LHCN-M2 (cell line): ENCODE measurements at regions not wholly inside any gene's neighbourhood (a gene's known extent, or its start where the extent isn't known, plus 50 kb on each side); places are given as distances from the start of the nearest gene placed in this dataset.
"Not testable (repeated sequence)": the region's sequence is repeated elsewhere in the genome, so short reads cannot be mapped to it uniquely, and the experiment has no call there.

ENCODE experiments used
- DNase-seq: peaks from one replicate; pipeline ENCODE4 v3.0.0-alpha.2; 2012; ENCODE audit warnings: low read depth

DNA sequence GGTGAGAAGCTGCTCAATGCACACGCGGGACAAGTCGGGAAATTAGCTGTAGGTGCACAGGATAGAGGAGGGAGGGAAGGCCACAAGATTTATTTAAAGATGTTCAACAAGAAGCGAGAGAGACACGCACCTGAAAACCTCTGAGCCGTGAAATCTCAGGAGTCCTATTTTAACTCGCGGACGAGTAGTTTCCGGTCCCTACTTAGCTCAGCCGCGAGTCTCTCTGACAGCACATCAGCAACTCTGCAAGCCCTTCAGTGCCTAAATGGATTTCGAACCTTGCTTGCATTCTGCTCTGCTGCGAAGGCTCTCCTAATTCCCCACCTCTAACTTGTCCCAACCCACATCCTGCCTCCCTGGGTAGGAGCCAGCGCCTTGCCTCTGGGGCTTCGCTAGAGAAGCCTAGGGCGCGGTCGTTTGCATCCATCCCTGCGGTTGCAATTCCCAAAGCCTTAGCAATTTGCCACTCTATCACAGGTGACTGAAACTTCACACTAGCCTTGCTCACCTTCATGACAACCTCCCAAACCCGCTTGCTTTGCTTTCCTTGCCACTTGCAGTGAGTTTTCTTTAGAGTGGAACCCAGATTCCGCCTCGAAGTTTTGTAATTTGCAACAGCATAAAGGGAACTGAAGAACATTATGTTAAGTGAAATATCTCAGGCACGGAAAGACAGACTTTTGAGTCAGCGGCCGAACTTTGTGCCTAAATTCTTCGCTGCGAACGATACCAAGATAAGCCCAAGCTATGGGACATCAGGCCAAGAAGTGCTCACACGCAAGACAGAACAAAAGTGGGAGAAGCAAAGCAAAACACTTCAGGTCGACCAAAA, 202.8 kb downstream of the KDM5D start:
- no peak for DNase-seq

DNA sequence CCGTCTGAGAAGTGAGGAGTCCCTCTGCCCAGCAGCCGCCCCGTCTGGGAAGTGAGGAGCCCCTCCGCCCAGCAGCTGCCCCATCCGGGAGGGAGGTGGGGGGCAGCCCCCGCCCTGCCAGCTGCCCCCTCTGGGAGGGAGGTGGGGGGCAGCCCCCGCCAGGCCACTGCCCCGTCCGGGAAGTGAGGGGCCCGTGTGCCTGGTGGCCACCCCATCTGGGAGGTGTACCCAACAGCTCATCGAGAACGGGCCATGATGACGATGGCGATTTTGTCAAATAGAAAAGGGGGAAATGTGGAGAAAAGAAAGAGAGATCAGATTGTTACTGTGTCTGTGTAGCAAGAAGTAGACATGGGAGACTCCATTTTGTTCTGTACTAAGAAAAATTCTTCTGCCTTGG, 208.8 kb downstream of the KDM5D start:
- DNase-seq = not testable (repeated sequence)

DNA sequence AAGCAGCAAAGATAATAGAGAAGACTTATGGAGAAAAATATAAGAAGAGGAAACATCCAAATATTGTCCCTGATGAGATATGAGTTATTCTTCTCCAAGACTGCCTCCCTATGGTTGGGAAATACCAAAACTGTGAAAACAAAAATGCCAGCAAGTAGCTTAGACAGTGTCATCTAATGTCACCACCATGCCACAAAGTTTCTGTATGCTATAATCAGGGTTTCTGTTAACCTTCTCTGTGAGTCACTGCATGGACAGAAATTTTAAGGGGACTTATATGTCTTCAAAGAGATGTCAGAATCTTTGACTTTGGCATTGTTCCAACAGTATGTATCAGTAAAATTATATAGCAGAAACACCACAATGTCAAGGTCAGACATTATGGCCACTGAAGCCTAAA, 222.6 kb downstream of the KDM5D start:
- DNase-seq = no peak

GRCh38 chrY:19503092-19503449, 241.5 kb downstream of the KDM5D start:
- DNase-seq = no peak

DNA sequence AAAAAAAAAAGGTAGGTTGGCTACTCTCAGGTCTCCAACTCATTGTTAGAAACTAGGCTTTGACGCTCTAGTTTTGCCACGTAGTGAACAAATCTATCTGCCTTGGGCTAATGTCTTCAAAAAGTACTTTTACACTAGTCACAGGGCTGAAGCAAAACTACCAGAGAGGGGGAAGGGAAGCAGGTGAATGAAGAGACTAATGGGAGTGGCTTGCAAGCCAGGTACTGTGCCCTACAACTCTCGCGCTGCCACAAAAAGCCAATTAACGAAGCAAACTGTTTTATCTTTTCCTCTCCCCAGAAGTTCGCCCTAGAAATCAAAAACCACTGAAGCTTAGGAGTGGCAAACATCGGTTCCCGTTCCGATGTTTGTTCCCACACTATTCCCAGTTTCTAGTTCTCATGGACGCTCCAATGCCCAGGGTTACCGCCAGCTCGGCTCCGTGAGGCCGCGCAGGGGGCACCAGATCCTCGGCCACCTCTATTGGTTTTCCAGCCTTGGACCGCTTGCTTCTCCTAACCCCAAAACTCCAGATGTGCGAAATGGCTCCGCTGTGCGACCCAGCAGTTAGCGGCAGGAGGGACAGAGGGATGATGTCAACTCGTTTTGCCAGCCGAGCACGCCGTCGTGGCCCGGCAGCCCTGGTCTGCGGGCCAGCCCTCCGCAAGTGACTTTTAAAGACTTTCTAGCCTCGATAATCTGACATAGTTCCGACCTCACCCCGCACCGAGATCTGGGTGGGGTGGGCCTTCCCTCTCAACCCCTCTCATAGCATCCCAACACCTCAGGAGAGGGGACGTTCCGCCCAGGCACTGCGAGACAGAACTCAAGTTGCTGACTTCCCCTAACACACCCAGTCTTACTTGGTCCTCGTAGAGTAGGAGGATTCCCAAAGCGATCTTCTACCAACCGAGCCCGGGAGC, 242.1 kb downstream of the KDM5D start:
- no peak for DNase-seq

GRCh38 chrY:19498556-19498955, 246.0 kb downstream of the KDM5D start:
- DNase-seq = no peak

DNA sequence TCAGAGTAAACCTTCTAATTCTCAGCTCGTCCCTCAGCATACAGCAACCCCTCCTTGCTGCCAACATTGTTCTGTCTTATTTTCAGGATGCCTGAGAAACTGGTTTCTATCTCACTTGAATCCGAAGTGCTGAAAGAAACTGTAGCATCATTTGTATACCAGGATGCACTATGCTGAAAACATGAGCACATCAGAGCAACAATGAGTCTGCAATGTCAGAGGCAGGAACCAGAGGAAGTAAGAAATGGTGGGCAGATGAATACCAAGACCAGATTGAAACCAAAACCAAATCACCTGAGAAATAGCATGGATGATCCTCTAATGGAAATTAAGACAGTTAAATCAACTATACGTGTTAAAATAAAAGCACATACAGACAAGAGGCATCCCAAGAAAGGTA, 257.0 kb downstream of the KDM5D start:
- DNase-seq = no peak

- no peak for DNase-seq
Observed at GRCh38 chrY:19484997-19485396, 259.5 kb downstream of the KDM5D start.

DNA sequence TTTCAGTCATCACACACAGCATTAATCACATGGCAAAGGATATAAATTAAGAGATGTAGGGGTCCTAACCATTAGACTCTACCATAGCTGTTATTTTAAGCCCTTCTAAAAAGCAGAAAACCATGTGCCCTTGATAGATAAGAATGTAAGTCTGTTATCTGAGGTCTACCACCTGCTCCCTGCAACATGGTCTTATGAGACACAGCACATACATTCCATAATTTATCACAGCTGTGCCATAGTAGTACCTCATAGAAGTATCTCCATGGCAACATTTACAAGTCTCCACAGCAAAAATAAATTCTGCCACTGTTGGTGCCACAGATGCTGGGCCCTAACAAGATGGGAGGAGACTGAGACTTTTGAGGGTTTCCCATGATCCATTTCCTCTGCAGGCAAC, 265.4 kb downstream of the KDM5D start:
- no peak for DNase-seq

DNA sequence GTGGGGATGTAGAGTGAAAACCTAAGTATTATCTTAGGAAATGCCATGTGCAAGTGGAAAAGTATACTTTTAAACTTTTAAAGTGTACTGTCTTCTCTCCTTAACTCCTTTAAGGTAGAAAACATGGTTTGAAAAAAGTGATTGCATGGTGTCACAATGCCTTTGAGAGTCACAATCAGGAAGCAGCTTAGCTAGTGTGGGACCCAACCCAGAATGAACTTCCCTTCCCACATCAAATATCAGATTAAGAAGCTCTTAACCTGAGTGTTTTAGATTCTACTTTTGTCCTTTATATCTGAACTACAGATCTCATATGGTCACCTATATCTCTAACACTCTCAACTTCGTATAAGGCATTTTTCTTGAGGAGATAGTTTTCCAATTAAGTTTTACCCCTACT, 266.6 kb downstream of the KDM5D start:
- DNase-seq = no peak

GRCh38 chrY:19465809-19466208, 278.7 kb downstream of the KDM5D start:
- no peak for DNase-seq

DNA sequence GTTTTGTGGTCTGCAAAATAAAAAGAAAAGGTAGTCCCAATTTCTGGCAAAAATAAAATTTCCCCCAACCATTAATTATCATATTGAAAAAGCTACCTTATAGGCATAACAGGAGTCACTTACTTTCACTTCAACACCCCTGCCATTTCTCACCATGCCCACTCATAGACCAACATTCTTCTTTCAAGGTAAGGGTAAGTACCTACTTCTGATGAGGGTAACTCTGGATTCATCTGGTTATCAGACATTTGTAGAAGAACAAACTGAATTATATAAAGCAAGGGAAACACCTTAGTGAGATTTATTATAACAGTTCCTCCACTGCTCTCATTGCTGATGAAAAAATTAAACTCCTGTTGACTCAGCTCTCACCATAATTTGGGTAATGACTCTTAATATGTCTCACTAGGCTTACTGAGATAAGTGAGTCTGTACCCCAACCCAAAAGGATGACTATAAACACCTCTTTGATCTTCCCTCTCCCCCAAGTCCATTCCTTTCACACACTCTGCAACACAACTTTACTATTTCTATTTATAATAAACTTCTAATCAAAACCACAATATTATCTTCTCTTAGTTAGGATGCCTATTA, 287.6 kb downstream of the KDM5D start:
- DNase-seq = no peak

GRCh38 chrY:19433059-19433458, 311.5 kb downstream of the KDM5D start:
- DNase-seq = peak; percentile 28

DNA sequence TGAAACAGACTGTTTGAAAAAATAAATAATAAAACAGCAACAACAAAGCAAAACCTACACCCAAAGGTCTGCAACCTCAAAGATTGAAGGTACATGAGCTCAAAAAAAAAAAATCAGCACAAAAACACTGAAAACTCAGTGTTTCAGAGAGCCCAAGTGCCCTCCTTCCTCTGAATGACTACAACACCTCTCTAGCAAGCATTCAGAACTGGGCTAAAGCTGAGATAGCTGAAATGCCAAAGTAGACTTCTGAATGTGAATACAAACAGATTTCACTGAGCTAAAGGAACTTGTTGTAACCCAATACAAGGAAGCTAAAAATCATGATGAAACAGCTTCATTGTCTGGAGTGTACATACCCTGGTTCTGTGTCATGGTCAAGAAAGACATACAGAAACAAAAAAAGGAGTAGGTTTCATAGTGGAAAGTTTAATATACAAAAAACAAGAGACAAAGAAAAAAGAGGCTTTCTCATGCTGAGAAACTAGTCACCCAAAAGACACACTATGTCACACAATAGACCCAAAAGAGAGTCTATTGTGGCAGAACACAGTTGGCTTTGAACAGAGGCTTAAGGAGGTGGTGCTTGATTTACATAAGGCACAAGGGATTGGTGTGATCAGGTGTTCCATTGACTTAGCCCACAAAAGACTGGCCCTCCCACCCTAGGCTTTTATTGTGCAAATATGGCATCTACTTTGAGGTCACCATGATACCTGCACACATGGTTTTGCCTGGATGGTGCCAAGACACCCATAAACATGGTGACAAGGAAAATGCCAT, 316.6 kb downstream of the KDM5D start:
- DNase-seq = no peak

DNA sequence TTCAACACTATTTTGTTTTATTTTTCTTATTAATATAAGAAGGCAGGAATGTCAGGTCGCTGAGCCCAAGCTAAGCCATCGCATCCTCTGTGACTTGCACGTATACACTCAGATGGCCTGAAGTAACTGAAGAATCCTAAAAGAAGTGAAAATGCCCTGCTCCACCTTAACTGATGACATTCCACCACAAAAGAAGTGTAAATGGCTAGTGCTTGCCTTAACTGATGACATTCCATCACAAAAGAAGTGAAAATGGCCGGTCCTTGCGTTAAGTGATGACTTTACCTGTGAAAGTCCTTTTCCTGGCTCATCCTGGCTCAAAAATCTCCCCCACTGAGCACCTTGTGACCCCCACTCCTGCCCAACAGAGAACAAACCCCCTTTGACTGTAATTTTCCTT, 317.3 kb downstream of the KDM5D start:
- DNase-seq = not testable (repeated sequence)

DNA sequence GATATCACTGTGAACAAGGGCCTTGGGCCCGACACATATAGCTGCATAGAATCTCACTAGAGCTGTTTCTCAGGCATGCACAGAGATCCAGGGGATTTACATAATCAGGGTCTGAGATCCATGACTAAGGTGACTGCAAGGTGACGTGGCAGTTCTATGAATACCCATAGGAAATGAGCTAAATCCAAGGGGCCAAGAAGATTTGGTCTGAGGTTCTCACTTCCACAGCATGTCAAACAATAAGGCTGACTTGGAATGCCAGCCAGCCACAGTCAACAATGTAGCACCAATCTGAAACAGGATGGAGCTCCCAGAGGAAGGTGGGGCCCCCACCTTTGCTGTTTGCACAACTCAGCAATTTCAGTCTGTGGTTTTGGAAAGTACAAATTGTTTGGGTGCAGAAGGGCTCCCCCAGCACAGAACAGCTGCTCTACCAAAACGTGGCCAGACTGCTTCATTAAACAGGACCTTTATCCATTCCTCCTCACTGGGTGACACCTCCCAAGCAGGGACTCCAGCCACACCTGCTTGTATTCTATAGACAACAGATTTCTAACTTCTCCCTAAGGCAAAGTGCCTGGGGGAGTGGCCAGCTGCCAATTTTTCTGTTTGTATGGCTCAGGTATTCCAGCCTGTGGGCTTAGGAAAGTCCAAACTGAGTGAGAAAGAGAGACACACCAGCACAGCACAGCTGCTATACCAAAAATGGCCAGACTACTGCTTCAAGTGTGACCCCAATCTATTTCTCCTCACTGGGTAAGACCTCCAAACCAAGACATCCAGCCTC, 333.4 kb downstream of the KDM5D start:
- no peak for DNase-seq

- DNase-seq = no peak
Observed at GRCh38 chrY:19406246-19406645, 338.3 kb downstream of the KDM5D start.

- no peak for DNase-seq
Observed at GRCh38 chrY:19405598-19405997, 338.9 kb downstream of the KDM5D start.

DNA sequence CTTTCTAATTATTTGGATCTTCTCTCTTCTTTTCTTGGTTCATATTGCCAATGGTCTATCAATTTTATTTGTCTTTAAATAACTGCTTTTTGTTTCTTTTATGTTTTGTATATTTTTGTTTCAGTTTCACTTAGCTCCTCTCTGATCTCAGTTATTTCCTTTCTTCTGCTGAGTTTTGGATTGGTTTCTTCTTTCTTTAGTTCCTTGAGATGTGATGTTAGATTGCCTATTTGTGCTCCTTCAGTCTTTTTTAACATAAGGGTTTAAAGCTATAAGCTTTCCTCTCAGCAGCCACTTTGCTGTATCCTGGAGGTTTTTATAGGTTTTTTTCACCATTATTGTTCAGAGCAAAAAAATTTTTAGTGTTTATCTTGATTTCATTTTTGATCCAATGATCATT, 351.6 kb downstream of the KDM5D start:
- DNase-seq = no peak

GRCh38 chrY:19391922-19392321, 352.6 kb downstream of the KDM5D start:
- no peak for DNase-seq

DNA sequence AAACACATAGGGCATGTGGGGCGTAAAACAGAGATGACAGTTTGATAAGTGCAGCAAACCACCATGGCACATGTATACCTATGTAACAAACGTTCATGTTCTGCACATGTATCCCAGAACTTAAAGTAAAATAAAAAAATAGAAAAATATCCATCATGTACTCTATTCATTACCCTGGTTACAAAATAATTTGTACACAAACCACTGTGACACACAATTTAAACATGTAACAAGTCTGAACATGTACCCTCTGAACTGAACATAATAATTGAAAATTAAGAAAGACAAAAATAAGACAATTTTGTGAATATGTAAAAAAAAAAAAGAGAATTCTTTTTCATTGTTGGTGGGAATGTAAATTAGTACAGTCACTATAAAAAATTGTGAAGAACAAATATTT, 379.2 kb downstream of the KDM5D start:
- DNase-seq = no peak
